ENCODE measurements at regions not wholly inside any gene's neighbourhood (a gene's known extent, or its start where the extent isn't known, plus 50 kb on each side); places are given as distances from the start of the nearest gene placed in this dataset.

GRCh38 chr4:57854748-57855147 is 744.6 kb upstream of the IGFBP7 start:
- no peak for TF ChIP-seq POLR2AphosphoS5 (IDR thresholded peaks at IDR 0.05)
- no peak for TF ChIP-seq CTCF (IDR thresholded peaks at IDR 0.05)

Measured in transverse colon (tissue), 4 donors.